IMR-90 (cell line): ENCODE measurements at regions not wholly inside any gene's neighbourhood (a gene's known extent, or its start where the extent isn't known, plus 50 kb on each side); places are given as distances from the start of the nearest gene placed in this dataset.

Experiments used
- POLR2A ChIP-seq: IDR thresholded peaks from 2 replicates; pipeline ENCODE4 v1.6.1; 2012; ENCODE audit warnings: mild to moderate bottlenecking, low read depth, low read length
- TF ChIP-seq, protein P1 (sequence below): conservative IDR thresholded peaks from 2 replicates; pipeline ENCODE4 v1.5.1; 2012; ENCODE audit warnings: mild to moderate bottlenecking, low read depth, low read length, improper control_type of control experiment

DNA sequence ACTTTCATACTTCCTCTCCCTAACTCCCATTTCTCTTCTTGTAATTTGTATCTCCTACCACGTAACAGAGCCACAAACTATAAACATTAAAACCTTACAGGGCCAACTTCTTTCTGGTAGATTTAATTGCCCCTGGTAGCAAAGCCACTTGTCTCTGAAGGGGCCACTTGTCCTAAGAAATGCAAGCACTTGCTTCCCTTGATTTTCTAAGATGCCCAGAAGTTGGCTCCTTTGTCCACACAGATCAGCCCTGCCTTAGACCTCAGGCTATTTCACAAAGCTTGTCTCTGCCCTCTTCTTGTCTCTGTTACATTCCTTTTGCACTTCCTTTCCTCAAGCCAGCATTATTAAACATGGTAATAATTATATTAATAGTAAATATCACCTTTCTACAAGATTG is 80.6 kb upstream of the CXXC4 start:
- TF ChIP-seq, protein P1, sequence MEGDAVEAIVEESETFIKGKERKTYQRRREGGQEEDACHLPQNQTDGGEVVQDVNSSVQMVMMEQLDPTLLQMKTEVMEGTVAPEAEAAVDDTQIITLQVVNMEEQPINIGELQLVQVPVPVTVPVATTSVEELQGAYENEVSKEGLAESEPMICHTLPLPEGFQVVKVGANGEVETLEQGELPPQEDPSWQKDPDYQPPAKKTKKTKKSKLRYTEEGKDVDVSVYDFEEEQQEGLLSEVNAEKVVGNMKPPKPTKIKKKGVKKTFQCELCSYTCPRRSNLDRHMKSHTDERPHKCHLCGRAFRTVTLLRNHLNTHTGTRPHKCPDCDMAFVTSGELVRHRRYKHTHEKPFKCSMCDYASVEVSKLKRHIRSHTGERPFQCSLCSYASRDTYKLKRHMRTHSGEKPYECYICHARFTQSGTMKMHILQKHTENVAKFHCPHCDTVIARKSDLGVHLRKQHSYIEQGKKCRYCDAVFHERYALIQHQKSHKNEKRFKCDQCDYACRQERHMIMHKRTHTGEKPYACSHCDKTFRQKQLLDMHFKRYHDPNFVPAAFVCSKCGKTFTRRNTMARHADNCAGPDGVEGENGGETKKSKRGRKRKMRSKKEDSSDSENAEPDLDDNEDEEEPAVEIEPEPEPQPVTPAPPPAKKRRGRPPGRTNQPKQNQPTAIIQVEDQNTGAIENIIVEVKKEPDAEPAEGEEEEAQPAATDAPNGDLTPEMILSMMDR = no peak
- TF ChIP-seq POLR2A = no peak
